ENCODE measurements at regions not wholly inside any gene's neighbourhood (a gene's known extent, or its start where the extent isn't known, plus 50 kb on each side); places are given as distances from the start of the nearest gene placed in this dataset.

DNA sequence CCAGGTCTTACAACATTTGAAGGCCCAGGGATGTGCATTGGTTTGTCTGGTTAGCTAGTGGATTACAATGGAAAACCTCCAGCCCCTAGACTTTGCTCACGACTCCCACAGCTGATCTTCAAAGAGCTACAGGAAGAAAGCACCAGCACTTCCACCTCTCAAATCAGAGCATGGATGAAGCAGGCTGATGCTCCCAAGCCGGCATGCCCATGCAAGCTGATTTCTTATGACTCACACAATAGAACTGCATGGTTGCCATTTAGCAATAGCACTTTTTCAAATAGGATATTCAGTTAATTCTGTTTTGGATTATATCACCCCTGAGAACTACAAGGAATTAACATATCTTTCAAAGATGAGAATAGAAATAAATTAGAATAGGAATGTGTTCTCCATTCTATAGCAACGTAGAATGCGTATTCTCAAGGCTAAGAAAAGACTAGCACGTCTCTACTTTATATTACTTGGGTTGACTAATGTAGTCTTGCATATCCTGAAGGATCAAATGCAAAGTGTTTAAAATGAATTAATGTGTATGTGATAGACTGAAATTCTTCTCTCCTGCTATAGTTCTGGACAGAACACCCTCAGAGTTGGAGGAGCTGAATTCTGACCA, 292.4 kb downstream of the TRIB2 start:
- DNase-seq (ENCODE audit: low spot score), result no peak
- no peaks in the 10 kb centered on the region for H3K27me3 ChIP-seq
- TF ChIP-seq, protein P1, sequence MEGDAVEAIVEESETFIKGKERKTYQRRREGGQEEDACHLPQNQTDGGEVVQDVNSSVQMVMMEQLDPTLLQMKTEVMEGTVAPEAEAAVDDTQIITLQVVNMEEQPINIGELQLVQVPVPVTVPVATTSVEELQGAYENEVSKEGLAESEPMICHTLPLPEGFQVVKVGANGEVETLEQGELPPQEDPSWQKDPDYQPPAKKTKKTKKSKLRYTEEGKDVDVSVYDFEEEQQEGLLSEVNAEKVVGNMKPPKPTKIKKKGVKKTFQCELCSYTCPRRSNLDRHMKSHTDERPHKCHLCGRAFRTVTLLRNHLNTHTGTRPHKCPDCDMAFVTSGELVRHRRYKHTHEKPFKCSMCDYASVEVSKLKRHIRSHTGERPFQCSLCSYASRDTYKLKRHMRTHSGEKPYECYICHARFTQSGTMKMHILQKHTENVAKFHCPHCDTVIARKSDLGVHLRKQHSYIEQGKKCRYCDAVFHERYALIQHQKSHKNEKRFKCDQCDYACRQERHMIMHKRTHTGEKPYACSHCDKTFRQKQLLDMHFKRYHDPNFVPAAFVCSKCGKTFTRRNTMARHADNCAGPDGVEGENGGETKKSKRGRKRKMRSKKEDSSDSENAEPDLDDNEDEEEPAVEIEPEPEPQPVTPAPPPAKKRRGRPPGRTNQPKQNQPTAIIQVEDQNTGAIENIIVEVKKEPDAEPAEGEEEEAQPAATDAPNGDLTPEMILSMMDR (IDR thresholded peaks at IDR 0.05), result no peak

DNA sequence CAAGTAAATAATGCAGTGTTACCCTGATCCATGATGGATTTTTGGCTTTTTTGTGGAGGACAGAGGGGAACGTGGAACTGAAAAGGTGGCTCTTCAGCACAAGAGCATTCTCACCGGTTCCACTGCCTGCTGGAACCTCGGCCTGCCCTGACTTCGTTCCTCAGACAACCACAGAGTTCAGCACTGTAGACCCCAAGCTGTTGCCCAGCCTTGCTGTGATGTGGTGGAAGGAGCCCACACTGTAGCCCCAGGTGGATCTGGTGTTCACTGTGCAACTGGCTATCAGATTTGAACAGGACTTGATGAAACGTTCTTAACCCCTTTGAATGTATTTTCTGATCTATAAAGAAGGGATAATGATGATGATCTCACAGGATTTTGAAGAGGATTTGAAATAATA, 293.5 kb downstream of the TRIB2 start:
- H3K4me1 ChIP-seq, result peaks cover 0 to 8% of the 10 kb centered on the region in 2 donors
- TF ChIP-seq, protein P1 (IDR thresholded peaks at IDR 0.05), result no peak
- H3K9me3 ChIP-seq, result no peaks in the 10 kb centered on the region
- H3K27ac ChIP-seq, result no peak overlapping the region
- H3K36me3 ChIP-seq, result no peaks in the 10 kb centered on the region
- H3K27me3 ChIP-seq, result no peaks in the 10 kb centered on the region
- DNase-seq (ENCODE audit: low spot score), result no peak
- H3K4me3 ChIP-seq, result no peak overlapping the region

More for the DNA sequence above, 292.4 kb downstream of the TRIB2 start:
- Histone ChIP-seq H3K4me1 (peaks cover 0 to 8% of the 10 kb centered on the region in 2 donors), H3K4me3 (no peak overlapping the region), H3K27ac (no peak overlapping the region), H3K36me3 (no peaks in the 10 kb centered on the region), H3K9me3 (no peaks in the 10 kb centered on the region)

DNA sequence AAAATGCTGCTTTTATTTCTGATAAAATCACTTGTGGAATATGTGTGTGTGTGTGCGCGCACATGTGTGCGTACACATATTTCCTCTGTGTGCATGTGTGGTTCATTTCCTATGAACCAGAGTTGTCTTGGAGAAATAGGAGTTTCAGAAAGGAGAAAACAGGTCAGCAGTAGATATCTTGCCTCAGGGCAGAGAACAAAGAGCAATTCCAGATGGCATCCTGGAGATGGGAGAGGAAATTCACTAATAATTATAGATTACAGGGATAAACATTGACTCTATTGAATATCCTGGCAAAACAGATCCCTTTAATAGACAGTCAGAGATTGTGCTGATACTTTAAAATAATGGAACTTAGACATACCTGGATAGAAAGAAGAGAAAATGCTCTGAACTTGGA, 298.0 kb downstream of the TRIB2 start:
- Histone ChIP-seq H3K4me3 (no peak overlapping the region), H3K27ac (no peak overlapping the region), H3K9me3 (no peaks in the 10 kb centered on the region), H3K4me1 (no peaks in the 10 kb centered on the region), H3K36me3 (no peaks in the 10 kb centered on the region), H3K27me3 (no peaks in the 10 kb centered on the region)
- TF ChIP-seq, protein P1 (IDR thresholded peaks at IDR 0.05), result no peak
- DNase-seq (ENCODE audit: low spot score), result no peak

DNA sequence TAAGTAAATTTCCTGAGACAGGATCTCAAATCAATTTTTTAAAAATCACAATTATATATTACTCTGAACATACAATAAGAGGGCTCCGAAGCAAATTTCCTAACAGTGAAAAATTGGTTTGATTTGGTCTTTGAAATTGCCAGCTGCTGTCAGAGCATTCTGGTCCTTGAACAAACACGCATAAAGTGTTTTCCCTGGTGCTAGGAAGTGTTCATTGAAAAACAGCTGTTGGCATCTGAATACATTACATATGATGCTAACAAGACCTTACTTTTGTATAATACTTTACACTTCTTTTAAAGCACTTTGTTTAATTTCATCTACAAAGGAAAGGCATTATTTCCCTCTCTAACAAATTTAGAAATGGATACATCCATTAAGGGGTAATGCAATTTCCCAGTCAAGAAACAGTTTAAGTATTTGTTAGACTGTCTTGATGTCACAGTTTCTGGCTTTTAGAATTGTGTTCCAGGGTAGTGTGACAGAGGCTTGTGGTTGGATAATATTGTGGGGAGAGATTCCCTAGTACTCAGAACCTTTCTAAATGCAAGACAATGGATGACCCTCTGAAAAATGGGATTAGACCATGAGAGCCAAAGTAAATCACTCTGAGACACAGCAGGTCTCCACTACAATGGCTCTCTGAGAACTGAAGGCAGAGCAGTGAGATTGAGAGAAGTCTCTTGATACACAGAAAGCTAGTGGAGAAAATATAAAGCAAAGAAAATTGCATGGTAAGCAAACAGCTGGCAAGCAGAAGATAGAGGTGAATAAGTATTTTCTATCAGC, 299.0 kb downstream of the TRIB2 start:
- Histone ChIP-seq H3K27me3 (no peaks in the 10 kb centered on the region), H3K27ac (no peak overlapping the region), H3K36me3 (no peaks in the 10 kb centered on the region), H3K4me1 (no peaks in the 10 kb centered on the region), H3K4me3 (no peak overlapping the region), H3K9me3 (no peaks in the 10 kb centered on the region)
- TF ChIP-seq, protein P1 (IDR thresholded peaks at IDR 0.05), result no peak
- DNase-seq (ENCODE audit: low spot score), result no peak

DNA sequence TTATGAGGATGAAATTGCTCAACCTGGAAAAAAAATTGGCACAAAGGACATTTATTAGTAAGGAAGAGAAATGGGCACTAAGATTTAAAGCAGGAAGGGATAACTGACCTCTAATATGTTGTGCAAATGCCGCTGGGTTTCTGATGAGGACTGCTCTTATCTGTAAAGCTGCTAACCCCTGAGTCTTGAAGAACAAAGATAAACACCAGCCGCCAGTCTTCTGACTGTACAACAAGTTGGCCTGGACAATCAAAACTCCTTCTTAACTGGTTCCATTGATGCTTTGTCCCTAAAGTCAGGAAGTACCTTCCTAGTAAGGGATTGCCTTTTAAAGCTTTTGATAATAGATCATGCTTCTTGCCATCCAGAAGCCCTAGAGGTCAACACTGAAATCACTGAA, 301.8 kb downstream of the TRIB2 start:
- Histone ChIP-seq H3K27me3 (no peaks in the 10 kb centered on the region), H3K4me1 (peaks cover 0 to 14% of the 10 kb centered on the region in 2 donors), H3K36me3 (no peaks in the 10 kb centered on the region), H3K4me3 (no peak overlapping the region), H3K9me3 (no peaks in the 10 kb centered on the region), H3K27ac (no peak overlapping the region)
- TF ChIP-seq, protein P1 (IDR thresholded peaks at IDR 0.05), result no peak
- DNase-seq (ENCODE audit: low spot score), result no peak
